ENCODE measurements at regions not wholly inside any gene's neighbourhood (a gene's known extent, or its start where the extent isn't known, plus 50 kb on each side); places are given as distances from the start of the nearest gene placed in this dataset.
"Not testable (repeated sequence)": the region's sequence is repeated elsewhere in the genome, so short reads cannot be mapped to it uniquely, and the experiment has no call there.

- no peak for ATAC-seq
- intact Hi-C loops (cut with DNase I), result no loop called here
- Histone ChIP-seq H3K4me3 (no peak overlapping the region), H3K9me3 (peaks cover 0 to 4% (median 0%) of the 10 kb centered on the region in 12 donors), H3K4me1 (peaks cover 0 to 8% (median 0%) of the 10 kb centered on the region in 12 donors), H3K27ac (no peak overlapping the region), H3K27me3 (no peaks in the 10 kb centered on the region), H3K36me3 (no peaks in the 10 kb centered on the region)
- 52 to 70% (median 59%) methylated on average over 1 of the region's 1 CpG for WGBS, 4 donors
- TF ChIP-seq, protein P1, sequence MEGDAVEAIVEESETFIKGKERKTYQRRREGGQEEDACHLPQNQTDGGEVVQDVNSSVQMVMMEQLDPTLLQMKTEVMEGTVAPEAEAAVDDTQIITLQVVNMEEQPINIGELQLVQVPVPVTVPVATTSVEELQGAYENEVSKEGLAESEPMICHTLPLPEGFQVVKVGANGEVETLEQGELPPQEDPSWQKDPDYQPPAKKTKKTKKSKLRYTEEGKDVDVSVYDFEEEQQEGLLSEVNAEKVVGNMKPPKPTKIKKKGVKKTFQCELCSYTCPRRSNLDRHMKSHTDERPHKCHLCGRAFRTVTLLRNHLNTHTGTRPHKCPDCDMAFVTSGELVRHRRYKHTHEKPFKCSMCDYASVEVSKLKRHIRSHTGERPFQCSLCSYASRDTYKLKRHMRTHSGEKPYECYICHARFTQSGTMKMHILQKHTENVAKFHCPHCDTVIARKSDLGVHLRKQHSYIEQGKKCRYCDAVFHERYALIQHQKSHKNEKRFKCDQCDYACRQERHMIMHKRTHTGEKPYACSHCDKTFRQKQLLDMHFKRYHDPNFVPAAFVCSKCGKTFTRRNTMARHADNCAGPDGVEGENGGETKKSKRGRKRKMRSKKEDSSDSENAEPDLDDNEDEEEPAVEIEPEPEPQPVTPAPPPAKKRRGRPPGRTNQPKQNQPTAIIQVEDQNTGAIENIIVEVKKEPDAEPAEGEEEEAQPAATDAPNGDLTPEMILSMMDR (IDR thresholded peaks at IDR 0.05), result no peak
- no peak for TF ChIP-seq POLR2A (IDR thresholded peaks at IDR 0.05)
- no peak for DNase-seq
Observed at GRCh38 chr12:76670776-76671175, 93.1 kb upstream of the ZDHHC17 start.

DNA sequence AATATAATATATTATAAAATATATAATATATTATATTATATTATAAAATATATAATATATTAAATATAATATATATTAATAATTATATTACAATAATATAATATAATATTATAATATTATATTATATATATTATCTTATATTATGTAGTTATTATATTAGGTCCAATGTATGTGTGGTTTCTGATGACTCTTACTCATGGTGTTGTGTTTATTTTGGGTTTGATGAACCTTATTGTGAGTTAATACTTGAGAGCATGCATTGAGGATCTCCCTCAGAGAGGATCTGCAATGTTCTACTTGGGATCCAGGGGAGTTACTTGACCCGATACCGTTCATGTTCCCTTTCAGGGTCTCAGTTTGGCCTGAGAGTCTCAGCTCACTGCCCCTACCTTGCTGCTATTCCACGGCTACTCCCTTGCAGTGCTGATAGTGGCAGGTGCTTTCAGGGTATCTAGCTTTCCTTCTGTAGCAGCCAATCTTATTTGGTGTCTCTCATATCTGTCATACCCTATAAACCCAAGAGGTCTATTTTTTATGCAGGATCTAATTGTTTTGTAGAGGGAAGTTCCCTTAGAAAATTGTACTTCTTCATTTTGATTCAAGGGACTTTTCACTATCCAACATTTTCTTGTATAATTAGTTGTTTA lies 89.1 kb upstream of the ZDHHC17 start:
- no peak overlapping the region for H3K4me3 ChIP-seq
- H3K27me3 ChIP-seq, result no peaks in the 10 kb centered on the region
- DNase-seq (no peak), ATAC-seq (no peak)
- H3K9me3 ChIP-seq, result peaks cover 0 to 4% (median 0%) of the 10 kb centered on the region in 12 donors
- H3K4me1 ChIP-seq, result no peaks in the 10 kb centered on the region
- H3K36me3 ChIP-seq, result no peaks in the 10 kb centered on the region
- no peak overlapping the region for H3K27ac ChIP-seq
- intact Hi-C loops (cut with DNase I), result no loop called here
- TF ChIP-seq, protein P1 (IDR thresholded peaks at IDR 0.05), result no peak
- no peak for TF ChIP-seq POLR2A (IDR thresholded peaks at IDR 0.05)
- 92 to 97% (median 95%) methylated on average over 3 of the region's 3 CpGs for WGBS, 4 donors

DNA sequence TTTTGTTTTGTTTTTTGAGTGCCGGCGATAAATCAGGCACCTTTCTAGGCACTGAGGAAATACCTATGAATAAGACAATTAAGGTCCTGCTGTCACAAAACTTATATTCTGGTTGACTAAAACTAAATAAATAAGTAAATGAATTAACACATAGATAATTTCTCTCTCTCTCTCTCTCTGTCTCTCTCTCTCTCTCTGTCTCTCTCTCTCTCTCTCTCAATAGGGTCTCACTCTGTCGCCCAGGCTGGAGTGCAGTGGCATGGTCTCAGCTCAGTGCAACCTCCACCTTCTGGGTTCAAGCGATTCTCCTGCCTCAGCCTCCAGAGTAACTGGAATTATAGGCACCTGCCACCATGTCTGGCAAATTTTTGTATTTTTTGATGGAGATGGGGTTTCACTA lies 87.7 kb upstream of the ZDHHC17 start:
- H3K4me3 ChIP-seq; intact Hi-C loops (cut with DNase I); H3K27me3 ChIP-seq; H3K36me3 ChIP-seq; H3K9me3 ChIP-seq; ATAC-seq; H3K4me1 ChIP-seq; DNase-seq; H3K27ac ChIP-seq: not testable (repeated sequence)
- 94 to 96% (median 96%) methylated on average over 4 of the region's 4 CpGs for WGBS, 4 donors

- H3K4me3 ChIP-seq, result no peak overlapping the region
- H3K27me3 ChIP-seq, result no peaks in the 10 kb centered on the region
- intact Hi-C loops (cut with DNase I), result no loop called here
- TF ChIP-seq, protein P1 (IDR thresholded peaks at IDR 0.05), result no peak
- no peak for TF ChIP-seq POLR2A (IDR thresholded peaks at IDR 0.05)
- WGBS, 4 donors, result 92 to 100% (median 98%) methylated on average over 2 of the region's 2 CpGs
- H3K9me3 ChIP-seq, result no peaks in the 10 kb centered on the region
- DNase-seq (no peak), ATAC-seq (no peak)
- no peaks in the 10 kb centered on the region for H3K4me1 ChIP-seq
- H3K27ac ChIP-seq, result no peak overlapping the region
- no peaks in the 10 kb centered on the region for H3K36me3 ChIP-seq
Observed at GRCh38 chr12:76678992-76679391, 84.9 kb upstream of the ZDHHC17 start.

DNA sequence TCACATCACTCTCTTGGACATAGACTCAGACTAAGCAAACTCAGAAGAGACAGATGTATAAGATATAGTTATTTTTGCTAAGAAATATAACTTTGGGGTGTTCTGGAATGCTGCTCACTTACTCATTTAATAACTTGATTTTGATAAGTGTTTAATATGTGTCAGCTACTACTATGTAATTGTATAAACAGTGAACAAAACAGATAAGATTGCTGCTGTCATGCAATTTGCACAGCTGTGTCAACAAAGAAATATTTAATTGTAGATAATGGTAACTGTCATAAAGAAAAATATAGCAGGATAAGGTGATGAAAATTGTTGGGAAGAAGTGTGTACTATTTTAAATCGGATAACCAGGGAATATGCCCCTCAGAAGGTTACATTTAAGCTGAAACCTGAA lies 84.1 kb upstream of the ZDHHC17 start:
- Histone ChIP-seq H3K27ac (no peak overlapping the region), H3K4me1 (peaks cover 0 to 3% (median under 1%) of the 10 kb centered on the region in 12 donors), H3K36me3 (no peaks in the 10 kb centered on the region), H3K27me3 (no peaks in the 10 kb centered on the region), H3K4me3 (no peak overlapping the region), H3K9me3 (no peaks in the 10 kb centered on the region)
- no peak for ATAC-seq
- intact Hi-C loops (cut with DNase I), result no loop called here
- WGBS, 4 donors, result 25 to 80% (median 47%) methylated on average over 1 of the region's 1 CpG
- DNase-seq, result no peak
- TF ChIP-seq, protein P1 (IDR thresholded peaks at IDR 0.05), result no peak
- no peak for TF ChIP-seq POLR2A (IDR thresholded peaks at IDR 0.05)
